ENCODE measurements at regions not wholly inside any gene's neighbourhood (a gene's known extent, or its start where the extent isn't known, plus 50 kb on each side); places are given as distances from the start of the nearest gene placed in this dataset.

- no peak overlapping the region for H2AFZ ChIP-seq (ENCODE audit: low read length)
- H3K36me3 ChIP-seq (ENCODE audit: insufficient read depth, low read length), result no peaks in the 10 kb centered on the region
- H4K20me1 ChIP-seq (ENCODE audit: insufficient read depth, low read length, poor library complexity, severe bottlenecking), result no peaks in the 10 kb centered on the region
- H3F3A ChIP-seq (ENCODE audit: low read depth), result no peaks in the 10 kb centered on the region
- no peaks in the 10 kb centered on the region for H3K9me2 ChIP-seq (replicated peaks; ENCODE audit: low read depth, low read length)
- H3K9me3 ChIP-seq (ENCODE audit: insufficient read depth, low read depth, low read length), result no peaks in the 10 kb centered on the region
- H3K9ac ChIP-seq (ENCODE audit: low read depth, low read length, poor library complexity, severe bottlenecking), result no peak overlapping the region
- no peak overlapping the region for H3K4me2 ChIP-seq (ENCODE audit: low read depth, low read length, poor library complexity, severe bottlenecking)
- no peaks in the 10 kb centered on the region for H3K79me2 ChIP-seq (ENCODE audit: insufficient read depth, low read length)
- H3K4me3 ChIP-seq (ENCODE audit: low read length, poor library complexity, severe bottlenecking), result no peak overlapping the region
- H3K27me3 ChIP-seq (ENCODE audit: insufficient read depth, low read length, poor library complexity, severe bottlenecking), result no peaks in the 10 kb centered on the region
- no peaks in the 10 kb centered on the region for H3K4me1 ChIP-seq (ENCODE audit: insufficient read depth, low read length, poor library complexity, severe bottlenecking)
- TF ChIP-seq EZH2phosphoT487 (IDR thresholded peaks at IDR 0.05; ENCODE audit: borderline replicate concordance) (no peak), CTCF (conservative IDR thresholded peaks at IDR 0.05; ENCODE audit: low read length) (no peak)
Observed at GRCh38 chr17:79465011-79465680, 145.7 kb downstream of the RBFOX3 start.

GRCh38 chr17:79464318-79465010, 146.4 kb downstream of the RBFOX3 start:
- no peak overlapping the region for H3K4me2 ChIP-seq (ENCODE audit: low read depth, low read length, poor library complexity, severe bottlenecking)
- no peak for TF ChIP-seq EZH2phosphoT487 (IDR thresholded peaks at IDR 0.05; ENCODE audit: borderline replicate concordance)
- no peak for TF ChIP-seq CTCF (conservative IDR thresholded peaks at IDR 0.05; ENCODE audit: low read length)
- no peaks in the 10 kb centered on the region for H4K20me1 ChIP-seq (ENCODE audit: insufficient read depth, low read length, poor library complexity, severe bottlenecking)
- H2AFZ ChIP-seq (ENCODE audit: low read length), result no peak overlapping the region
- no peaks in the 10 kb centered on the region for H3K36me3 ChIP-seq (ENCODE audit: insufficient read depth, low read length)
- H3K4me1 ChIP-seq (ENCODE audit: insufficient read depth, low read length, poor library complexity, severe bottlenecking), result no peaks in the 10 kb centered on the region
- no peak overlapping the region for H3K9ac ChIP-seq (ENCODE audit: low read depth, low read length, poor library complexity, severe bottlenecking)
- no peaks in the 10 kb centered on the region for H3F3A ChIP-seq (ENCODE audit: low read depth)
- no peak overlapping the region for H3K4me3 ChIP-seq (ENCODE audit: low read length, poor library complexity, severe bottlenecking)
- no peaks in the 10 kb centered on the region for H3K9me2 ChIP-seq (replicated peaks; ENCODE audit: low read depth, low read length)
- H3K9me3 ChIP-seq (ENCODE audit: insufficient read depth, low read depth, low read length), result no peaks in the 10 kb centered on the region
- no peaks in the 10 kb centered on the region for H3K79me2 ChIP-seq (ENCODE audit: insufficient read depth, low read length)
- no peaks in the 10 kb centered on the region for H3K27me3 ChIP-seq (ENCODE audit: insufficient read depth, low read length, poor library complexity, severe bottlenecking)

GRCh38 chr17:79463421-79464317, 147.2 kb downstream of the RBFOX3 start:
- no peaks in the 10 kb centered on the region for H3K9me3 ChIP-seq (ENCODE audit: insufficient read depth, low read depth, low read length)
- no peak overlapping the region for H3K4me3 ChIP-seq (ENCODE audit: low read length, poor library complexity, severe bottlenecking)
- H4K20me1 ChIP-seq (ENCODE audit: insufficient read depth, low read length, poor library complexity, severe bottlenecking), result no peaks in the 10 kb centered on the region
- no peaks in the 10 kb centered on the region for H3K36me3 ChIP-seq (ENCODE audit: insufficient read depth, low read length)
- H3K79me2 ChIP-seq (ENCODE audit: insufficient read depth, low read length), result no peaks in the 10 kb centered on the region
- no peak overlapping the region for H2AFZ ChIP-seq (ENCODE audit: low read length)
- H3K4me1 ChIP-seq (ENCODE audit: insufficient read depth, low read length, poor library complexity, severe bottlenecking), result no peaks in the 10 kb centered on the region
- no peak overlapping the region for H3K4me2 ChIP-seq (ENCODE audit: low read depth, low read length, poor library complexity, severe bottlenecking)
- H3K27me3 ChIP-seq (ENCODE audit: insufficient read depth, low read length, poor library complexity, severe bottlenecking), result no peaks in the 10 kb centered on the region
- no peak overlapping the region for H3K9ac ChIP-seq (ENCODE audit: low read depth, low read length, poor library complexity, severe bottlenecking)
- TF ChIP-seq EZH2phosphoT487 (IDR thresholded peaks at IDR 0.05; ENCODE audit: borderline replicate concordance), result no peak
- no peak for TF ChIP-seq CTCF (conservative IDR thresholded peaks at IDR 0.05; ENCODE audit: low read length)
- no peaks in the 10 kb centered on the region for H3K9me2 ChIP-seq (replicated peaks; ENCODE audit: low read depth, low read length)
- no peaks in the 10 kb centered on the region for H3F3A ChIP-seq (ENCODE audit: low read depth)
